H1 (cell line): ENCODE measurements at regions not wholly inside any gene's neighbourhood (a gene's known extent, or its start where the extent isn't known, plus 50 kb on each side); places are given as distances from the start of the nearest gene placed in this dataset.
A peak's percentile ranks its signal among the peaks of the same experiment; 100 is the strongest.

Source experiments
- CTCF ChIA-PET: fragments of 300-600 bp; sonication (Branson Sonifier 250); formaldehyde crosslinking; loops from one replicate; lab custom pipeline; 2021; ENCODE audit not compliant: partially characterized antibody; lab: Charles Lee
- POLR2A ChIA-PET: fragments of 300-600 bp; sonication (Branson Sonifier 250); formaldehyde crosslinking; loops from one replicate; lab custom pipeline; 2021; ENCODE audit warnings: inconsistent platforms; ENCODE audit not compliant: partially characterized antibody; lab: Charles Lee
- DNase-seq, 2 experiments: peaks; one replicate each; pipeline versions ENCODE4 v3.0.0 to v3.0.0-alpha.2; 2010 to 2022; ENCODE audit warnings: low spot score in 2 of 2, low read depth in 1 of 2, mixed read lengths in 1 of 2
- FAIRE-seq: peaks from 2 replicates; lab custom pipeline; 2011; peaks lifted over from hg19 to GRCh38; lab: Jason Lieb, UNC
- H2AFZ ChIP-seq: 2 replicates; pipeline ENCODE4 v1.8.1; 2012; ENCODE audit warnings: low read length, inconsistent platforms
- H2AK5ac ChIP-seq: 2 replicates; pipeline ENCODE4 v1.6.1; 2013; ENCODE audit warnings: low read depth, low read length
- H2BK120ac ChIP-seq: replicated peaks from 2 replicates; pipeline ENCODE3; 2013; ENCODE audit warnings: low read depth, low read length, inconsistent platforms
- H2BK12ac ChIP-seq: 2 replicates; pipeline ENCODE4 v1.6.1; 2013; ENCODE audit warnings: low read depth, low read length
- H2BK15ac ChIP-seq: 2 replicates; pipeline ENCODE4 v1.6.1; 2013; ENCODE audit warnings: low read length
- H2BK20ac ChIP-seq: 2 replicates; pipeline ENCODE4 v1.6.1; 2013; ENCODE audit warnings: low read length
- H2BK5ac ChIP-seq: 2 replicates; pipeline ENCODE4 v1.6.1; 2013; ENCODE audit warnings: low read depth, low read length
- H3K14ac ChIP-seq: 2 replicates; pipeline ENCODE4 v1.6.1; 2013; ENCODE audit warnings: inconsistent platforms; ENCODE audit not compliant: insufficient read length
- H3K18ac ChIP-seq: 2 replicates; pipeline ENCODE4 v1.6.1; 2013; ENCODE audit warnings: low read length; ENCODE audit errors: extremely low read depth
- H3K23ac ChIP-seq: 2 replicates; pipeline ENCODE4 v1.6.1; 2013; ENCODE audit warnings: inconsistent platforms; ENCODE audit not compliant: insufficient read length
- H3K23me2 ChIP-seq: 2 replicates; pipeline ENCODE4 v1.6.1; 2013; ENCODE audit warnings: low read depth, low read length
- H3K27ac ChIP-seq: 2 replicates; pipeline ENCODE4 v1.6.1; 2011; ENCODE audit warnings: low read depth, low read length, inconsistent platforms
- H3K27me3 ChIP-seq, 4 experiments: replicated peaks in 1 of 4; 1 replicate in 1 of 4; 2 replicates in 3 of 4; pipeline versions ENCODE4 v1.6.1 to v1.8.1; 2011 to 2013; ENCODE audit warnings: low read length in 3 of 4, mild to moderate bottlenecking in 3 of 4, inconsistent platforms in 2 of 4, mixed read lengths in 2 of 4, moderate library complexity in 1 of 4; ENCODE audit not compliant: control insufficient read depth in 3 of 4, insufficient read depth in 3 of 4; ENCODE audit errors: extremely low read depth in 1 of 4
- H3K36me3 ChIP-seq, 4 experiments: 2 replicates each; pipeline versions ENCODE4 v1.6.1 to v1.8.1; 2011 to 2013; ENCODE audit warnings: mild to moderate bottlenecking in 4 of 4, low read length in 3 of 4, moderate library complexity in 2 of 4, control low read depth in 1 of 4, inconsistent platforms in 1 of 4; ENCODE audit not compliant: insufficient read depth in 4 of 4, control insufficient read depth in 2 of 4
- H3K4ac ChIP-seq: replicated peaks from 2 replicates; pipeline ENCODE3; 2013; ENCODE audit warnings: low read length, low read depth, mixed read lengths, inconsistent platforms; ENCODE audit not compliant: insufficient read length
- H3K4me1 ChIP-seq, 4 experiments: replicated peaks in 1 of 4; 1 replicate in 1 of 4; 2 replicates in 3 of 4; pipeline versions ENCODE4 v1.6.1 to v1.8.1; 2011 to 2013; ENCODE audit warnings: low read length in 3 of 4, inconsistent platforms in 2 of 4, mixed read lengths in 1 of 4; ENCODE audit not compliant: insufficient read depth in 4 of 4, control insufficient read depth in 3 of 4
- H3K4me2 ChIP-seq, 2 experiments: 2 replicates each; pipeline versions ENCODE4 v1.6.1 to v1.8.1; 2011 to 2013; ENCODE audit warnings: low read depth in 2 of 2, low read length in 2 of 2, control low read depth in 1 of 2, inconsistent platforms in 1 of 2, mild to moderate bottlenecking in 1 of 2; ENCODE audit not compliant: insufficient read depth in 1 of 2
- H3K4me3 ChIP-seq, 4 experiments: fragments of 200-600, 300-600 bp in 1 of 4; sonication (generic), shearing (Covaris generic), sonication (Bioruptor Twin) in 1 of 4; 2 replicates each; pipeline versions ENCODE4 v1.5.1 to v1.8.1; 2011 to 2016; ENCODE audit warnings: low read length in 4 of 4, low read depth in 3 of 4, control low read depth in 2 of 4, inconsistent platforms in 2 of 4, mild to moderate bottlenecking in 2 of 4, mixed read lengths in 1 of 4, moderate library complexity in 1 of 4; ENCODE audit not compliant: insufficient read depth in 2 of 4; ENCODE audit errors: extremely low read depth in 1 of 4
- H3K56ac ChIP-seq: replicated peaks from 2 replicates; pipeline ENCODE3; 2013; ENCODE audit warnings: low read depth, mild to moderate bottlenecking, mixed read lengths, low read length, inconsistent platforms; ENCODE audit not compliant: insufficient read length
- H3K79me1 ChIP-seq: 2 replicates; pipeline ENCODE4 v1.6.1; 2013; ENCODE audit warnings: low read depth, low read length, control low read depth
- H3K79me2 ChIP-seq, 2 experiments: 2 replicates each; pipeline versions ENCODE4 v1.6.1 to v1.8.1; 2012 to 2013; ENCODE audit warnings: low read length in 2 of 2, mild to moderate bottlenecking in 2 of 2, inconsistent platforms in 1 of 2; ENCODE audit not compliant: insufficient read depth in 2 of 2, control insufficient read depth in 1 of 2
- H3K9ac ChIP-seq, 4 experiments: replicated peaks in 1 of 4; 1 replicate in 1 of 4; 2 replicates in 3 of 4; pipeline versions ENCODE4 v1.6.1 to v1.8.1; 2011 to 2013; ENCODE audit warnings: low read depth in 3 of 4, low read length in 3 of 4, control low read depth in 2 of 4, mild to moderate bottlenecking in 2 of 4, moderate library complexity in 2 of 4, inconsistent platforms in 1 of 4; ENCODE audit errors: extremely low read depth in 1 of 4
- H3K9me3 ChIP-seq, 2 experiments: 2 replicates each; pipeline versions ENCODE4 v1.6.1 to v1.8.1; 2012 to 2013; ENCODE audit warnings: mild to moderate bottlenecking in 2 of 2, moderate library complexity in 2 of 2, control low read depth in 1 of 2, inconsistent platforms in 1 of 2, low read depth in 1 of 2, low read length in 1 of 2, mixed read lengths in 1 of 2; ENCODE audit not compliant: insufficient read depth in 2 of 2
- H4K20me1 ChIP-seq, 2 experiments: replicated peaks in 1 of 2; 2 replicates each; pipeline versions ENCODE3 to v1.8.1; 2011 to 2013; ENCODE audit warnings: inconsistent platforms in 2 of 2, low read length in 2 of 2, mild to moderate bottlenecking in 1 of 2; ENCODE audit not compliant: insufficient read depth in 2 of 2, control insufficient read depth in 1 of 2
- H4K5ac ChIP-seq: 2 replicates; pipeline ENCODE4 v1.6.1; 2013; ENCODE audit warnings: low read length, low read depth, mixed read lengths, inconsistent platforms; ENCODE audit not compliant: insufficient read length
- H4K8ac ChIP-seq: 2 replicates; pipeline ENCODE4 v1.8.0; 2013; ENCODE audit warnings: mild to moderate bottlenecking, moderate library complexity, low read length, inconsistent platforms; ENCODE audit not compliant: insufficient read depth; ENCODE audit errors: extremely low read depth
- H4K91ac ChIP-seq: replicated peaks from 2 replicates; pipeline ENCODE3; 2013; ENCODE audit warnings: low read length, mixed read lengths, inconsistent platforms; ENCODE audit not compliant: insufficient read length
- ASH2L ChIP-seq: fragments of 200-600, 300-600 bp; sonication (generic); IDR thresholded peaks from one replicate; pipeline ENCODE4 v1.7.1; 2017; ENCODE audit warnings: low read length
- BACH1 ChIP-seq: IDR thresholded peaks from 2 replicates; pipeline ENCODE4 v1.6.1; 2012; ENCODE audit warnings: low read length, improper control_type of control experiment
- BCL11A ChIP-seq, 2 experiments: IDR thresholded peaks; one replicate each; pipeline ENCODE4 v1.6.1; 2011; ENCODE audit warnings: low read depth in 2 of 2, low read length in 2 of 2, mild to moderate bottlenecking in 2 of 2
- CEBPB ChIP-seq: IDR thresholded peaks from 2 replicates; pipeline ENCODE4 v1.6.1; 2012; ENCODE audit warnings: low read depth, low read length
- CREB1 ChIP-seq: IDR thresholded peaks from 2 replicates; pipeline ENCODE4 v1.6.1; 2012; ENCODE audit warnings: inconsistent platforms
- GTF2F1 ChIP-seq: IDR thresholded peaks from 2 replicates; pipeline ENCODE4 v1.6.1; 2012; ENCODE audit warnings: low read depth, low read length, improper control_type of control experiment, borderline replicate concordance
- JUN ChIP-seq: IDR thresholded peaks from 2 replicates; pipeline ENCODE4 v1.6.1; 2011; ENCODE audit warnings: low read depth, mild to moderate bottlenecking, improper control_type of control experiment, low read length
- POLR2AphosphoS5 ChIP-seq: IDR thresholded peaks from 2 replicates; pipeline ENCODE4 v1.6.1; 2011; ENCODE audit warnings: low read depth, low read length
- RAD21 ChIP-seq, 2 experiments: IDR thresholded peaks in 1 of 2; conservative IDR thresholded peaks in 1 of 2; 2 replicates each; pipeline ENCODE4 v1.6.1; 2011; ENCODE audit warnings: low read depth in 2 of 2, low read length in 2 of 2, improper control_type of control experiment in 1 of 2, inconsistent platforms in 1 of 2, mild to moderate bottlenecking in 1 of 2, moderate library complexity in 1 of 2
- RFX5 ChIP-seq: IDR thresholded peaks from 2 replicates; pipeline ENCODE4 v1.6.1; 2011; ENCODE audit warnings: low read depth, low read length, improper control_type of control experiment, borderline replicate concordance
- TBP ChIP-seq: IDR thresholded peaks from 2 replicates; pipeline ENCODE4 v1.6.1; 2011; ENCODE audit warnings: low read depth, low read length, improper control_type of control experiment
- WGBS, 2 experiments: shearing (Covaris generic) in 1 of 2; methylation state at CpG; one replicate each; pipeline versions ENCODE4 v1.1.6 to v1.1.7; 2013 to 2015; ENCODE audit warnings: low lambda C conversion rate in 2 of 2, mixed read lengths in 2 of 2, inconsistent platforms in 1 of 2, low coverage in 1 of 2, missing lambda C conversion rate in 1 of 2; ENCODE audit not compliant: insufficient replicate concordance in 2 of 2, insufficient coverage in 1 of 2, insufficient read length in 1 of 2; ENCODE audit errors: extremely low coverage in 1 of 2, missing lambda C conversion rate in 1 of 2; 5-methylcytosine and 5-hydroxymethylcytosine counted together
- TF ChIP-seq, protein P1 (sequence below): IDR thresholded peaks from 2 replicates; pipeline ENCODE4 v1.6.1; 2012; ENCODE audit warnings: inconsistent platforms
- TF ChIP-seq, protein P2 (sequence below): IDR thresholded peaks from 2 replicates; pipeline ENCODE4 v1.6.1; 2012; ENCODE audit warnings: inconsistent platforms

DNA sequence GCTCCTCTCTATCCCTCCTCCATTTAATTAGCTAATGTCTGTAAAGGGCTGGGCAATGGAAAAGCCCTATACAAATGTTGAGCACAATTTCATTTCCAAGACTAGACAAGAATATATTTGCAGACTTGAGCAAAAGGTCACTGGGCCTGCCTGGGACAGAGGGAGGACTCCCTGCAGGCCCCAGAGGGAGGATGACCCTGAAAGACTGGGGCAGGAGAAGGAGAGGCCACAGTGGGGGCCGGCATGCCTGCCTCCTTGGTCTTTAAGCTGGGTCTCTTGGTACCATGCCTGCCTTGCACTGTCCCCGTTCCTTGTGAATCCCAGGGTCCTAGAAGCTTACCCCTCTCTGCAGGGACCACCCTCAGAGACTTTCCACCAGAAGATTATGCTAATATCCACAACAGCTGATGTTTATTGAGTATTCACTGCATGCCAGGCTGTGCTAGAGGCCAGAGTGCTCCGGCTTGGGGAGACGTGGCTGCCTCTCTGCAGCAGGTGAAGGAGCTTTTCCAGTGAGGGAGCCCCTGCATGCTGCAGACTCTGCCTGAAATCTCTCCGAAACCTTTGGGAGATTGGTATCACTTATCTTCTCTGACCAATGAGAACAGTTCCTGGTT, 72.7 kb upstream of the HSPA9 start:
- Histone ChIP-seq H2BK12ac (0 out of 2 replicates have a peak overlapping the region, but pooled peaks have one; percentile 97), H4K8ac (no peak overlapping the region), H3K9ac (no peak overlapping the region), H4K5ac (no peak overlapping the region), H3K27me3 (no peaks in the 10 kb centered on the region), H2BK5ac (no peak overlapping the region), H3K4me3 (no peak overlapping the region), H3K27ac (no peak overlapping the region), H3K23ac (no peak overlapping the region), H4K20me1 (no peaks in the 10 kb centered on the region), H3K4me1 (peaks cover 4 to 27% (median 15%) of the 10 kb centered on the region in 4 experiments), H2AK5ac (no peak overlapping the region), H2AFZ (no peak overlapping the region), H3K9me3 (no peaks in the 10 kb centered on the region), H3K23me2 (no peaks in the 10 kb centered on the region), H3K18ac (0 out of 2 replicates have a peak overlapping the region, but pooled peaks have one; percentile 16), H4K91ac (no peak overlapping the region), H3K79me1 (no peaks in the 10 kb centered on the region; the same call in 1 of the 2 replicates), H3K14ac (no peak overlapping the region), H3K4ac (no peak overlapping the region), H3K56ac (no peak overlapping the region), H2BK120ac (no peak overlapping the region), H3K4me2 (no peak overlapping the region), H2BK20ac (no peak overlapping the region), H3K79me2 (no peaks in the 10 kb centered on the region), H2BK15ac (no peak overlapping the region), H3K36me3 (no peaks in the 10 kb centered on the region)
- DNase-seq (no peak), FAIRE-seq (no peak)
- WGBS, 2 experiments: 77% methylated on average over 5 of the region's 5 CpGs; no CpG with 5 or more reads in 1 of the 2 experiments
- CTCF ChIA-PET: interaction anchor here (0.6 to 19.6 kb wide), 9 partner anchors 9 to 298 kb away, joined by 3 to 192 read pairs (median 4); no protein-coding TSS in a partner anchor
- POLR2A ChIA-PET: interaction anchor here (1.0 to 2.2 kb wide), 5 partner anchors 18 to 105 kb away, joined by 3 to 6 read pairs (median 3); partner anchors contain the start of genes CTNNA1 and HSPA9
- TF ChIP-seq RAD21 (IDR thresholded peaks at IDR 0.05 in 1 of 2, conservative IDR thresholded peaks at IDR 0.05 in 1 of 2; ENCODE audit: low read depth in 2 of 2, low read length in 2 of 2) (no peak), BACH1 (no peak), RFX5 (no peak), CEBPB (no peak), TBP (no peak), BCL11A (IDR thresholded peaks at IDR 0.05; ENCODE audit: low read depth in 2 of 2, low read length in 2 of 2) (no peak), ASH2L (no peak), GTF2F1 (no peak), POLR2AphosphoS5 (no peak), CREB1 (no peak), JUN (no peak)
- TF ChIP-seq, protein P1, sequence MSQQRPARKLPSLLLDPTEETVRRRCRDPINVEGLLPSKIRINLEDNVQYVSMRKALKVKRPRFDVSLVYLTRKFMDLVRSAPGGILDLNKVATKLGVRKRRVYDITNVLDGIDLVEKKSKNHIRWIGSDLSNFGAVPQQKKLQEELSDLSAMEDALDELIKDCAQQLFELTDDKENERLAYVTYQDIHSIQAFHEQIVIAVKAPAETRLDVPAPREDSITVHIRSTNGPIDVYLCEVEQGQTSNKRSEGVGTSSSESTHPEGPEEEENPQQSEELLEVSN: no peak
- TF ChIP-seq, protein P2, sequence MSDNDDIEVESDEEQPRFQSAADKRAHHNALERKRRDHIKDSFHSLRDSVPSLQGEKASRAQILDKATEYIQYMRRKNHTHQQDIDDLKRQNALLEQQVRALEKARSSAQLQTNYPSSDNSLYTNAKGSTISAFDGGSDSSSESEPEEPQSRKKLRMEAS: no peak
